Trophoblast cell (in vitro differentiated cells and primary cell): ENCODE measurements at regions not wholly inside any gene's neighbourhood (a gene's known extent, or its start where the extent isn't known, plus 50 kb on each side); places are given as distances from the start of the nearest gene placed in this dataset.

Experiments used
- DNase-seq, 2 donors: peaks; one replicate each; pipeline ENCODE4 v3.0.0-alpha.2; 2016
- H2AFZ ChIP-seq: 2 replicates; pipeline ENCODE4 v1.6.1; 2013; ENCODE audit warnings: low read length, moderate library complexity, mild to moderate bottlenecking; ENCODE audit not compliant: insufficient read depth, poor library complexity
- H2AK5ac ChIP-seq: 2 replicates; pipeline ENCODE4 v1.6.1; 2013; ENCODE audit warnings: mild to moderate bottlenecking, low read length
- H2BK120ac ChIP-seq: 2 replicates; pipeline ENCODE4 v1.6.1; 2013; ENCODE audit warnings: low read length, mild to moderate bottlenecking, moderate library complexity; ENCODE audit not compliant: insufficient read depth, poor library complexity
- H2BK12ac ChIP-seq: 2 replicates; pipeline ENCODE4 v1.6.1; 2013; ENCODE audit warnings: mild to moderate bottlenecking, low read length, moderate library complexity
- H2BK5ac ChIP-seq: 2 replicates; pipeline ENCODE4 v1.6.1; 2013; ENCODE audit warnings: low read length, low read depth, moderate library complexity, mild to moderate bottlenecking; ENCODE audit not compliant: poor library complexity
- H3K14ac ChIP-seq: 2 replicates; pipeline ENCODE4 v1.6.1; 2013; ENCODE audit warnings: mild to moderate bottlenecking, low read length
- H3K18ac ChIP-seq: 2 replicates; pipeline ENCODE4 v1.6.1; 2013; ENCODE audit warnings: mild to moderate bottlenecking, low read length
- H3K23ac ChIP-seq: 2 replicates; pipeline ENCODE4 v1.6.1; 2013; ENCODE audit warnings: low read length
- H3K27ac ChIP-seq: 2 replicates; pipeline ENCODE4 v1.5.1; 2013; ENCODE audit warnings: low read depth, mild to moderate bottlenecking, inconsistent platforms, low read length, moderate library complexity
- H3K27me3 ChIP-seq: 2 replicates; pipeline ENCODE4 v1.6.1; 2013; ENCODE audit warnings: inconsistent platforms, mild to moderate bottlenecking, low read length, moderate library complexity; ENCODE audit not compliant: insufficient read depth
- H3K36me3 ChIP-seq, 2 experiments: 1 replicate in 1 of 2; 2 replicates in 1 of 2; pipeline ENCODE4 v1.6.1; 2013; ENCODE audit warnings: low read length in 2 of 2, mild to moderate bottlenecking in 2 of 2, moderate library complexity in 1 of 2; ENCODE audit not compliant: insufficient read depth in 2 of 2, control insufficient read depth in 1 of 2
- H3K4ac ChIP-seq: 2 replicates; pipeline ENCODE4 v1.6.1; 2013; ENCODE audit warnings: low read depth, mild to moderate bottlenecking, low read length, moderate library complexity
- H3K4me1 ChIP-seq, 2 experiments: 1 replicate in 1 of 2; 2 replicates in 1 of 2; pipeline ENCODE4 v1.6.1; 2013; ENCODE audit warnings: low read length in 2 of 2, mild to moderate bottlenecking in 2 of 2, moderate library complexity in 1 of 2; ENCODE audit not compliant: insufficient read depth in 2 of 2, control insufficient read depth in 1 of 2
- H3K4me2 ChIP-seq: 2 replicates; pipeline ENCODE4 v1.6.1; 2013; ENCODE audit warnings: inconsistent platforms, mild to moderate bottlenecking, low read length, moderate library complexity
- H3K4me3 ChIP-seq: 2 replicates; pipeline ENCODE4 v1.5.1; 2013; ENCODE audit warnings: mild to moderate bottlenecking, low read depth, low read length, inconsistent platforms
- H3K79me1 ChIP-seq: one replicate; pipeline ENCODE4 v1.6.1; 2013; ENCODE audit warnings: low read length
- H3K79me2 ChIP-seq: 2 replicates; pipeline ENCODE4 v1.6.1; 2013; ENCODE audit warnings: low read length, mild to moderate bottlenecking; ENCODE audit not compliant: control insufficient read depth, insufficient read depth, poor library complexity
- H3K9ac ChIP-seq: 2 replicates; pipeline ENCODE4 v1.6.1; 2013; ENCODE audit warnings: mild to moderate bottlenecking, low read length
- H3K9me3 ChIP-seq: 2 replicates; pipeline ENCODE4 v1.6.1; 2013; ENCODE audit warnings: low read depth, mild to moderate bottlenecking, control low read depth, inconsistent platforms, low read length; ENCODE audit not compliant: insufficient read depth
- H4K12ac ChIP-seq: 2 replicates; pipeline ENCODE4 v1.6.1; 2013; ENCODE audit warnings: low read depth, mild to moderate bottlenecking, low read length, moderate library complexity
- H4K8ac ChIP-seq: 2 replicates; pipeline ENCODE4 v1.6.1; 2013; ENCODE audit warnings: low read depth, mild to moderate bottlenecking, low read length, moderate library complexity
- H4K91ac ChIP-seq: one replicate; pipeline ENCODE4 v1.6.1; 2013; ENCODE audit warnings: low read depth, mild to moderate bottlenecking, low read length, moderate library complexity
- WGBS: extraction: QIAGEN DNeasy Blood & Tissue Kit; methylation state at CpG from one replicate; pipeline ENCODE4 v1.1.7; 2013; ENCODE audit warnings: missing lambda C conversion rate; ENCODE audit not compliant: insufficient read length, insufficient coverage; ENCODE audit errors: extremely low coverage; 5-methylcytosine and 5-hydroxymethylcytosine counted together

GRCh38 chr20:39395478-39396291 lies 433.5 kb downstream of the DHX35 start:
- Histone ChIP-seq H3K14ac (no peak overlapping the region), H3K4me2 (no peak overlapping the region)
- WGBS, result no CpG with 5 or more reads among the region's 9 CpGs

GRCh38 chr20:39394461-39394860 lies 432.3 kb downstream of the DHX35 start:
- Histone ChIP-seq H3K27me3 (no peaks in the 10 kb centered on the region), H4K8ac (no peak overlapping the region), H4K91ac (no peak overlapping the region), H3K4me1 (no peaks in the 10 kb centered on the region), H3K79me1 (no peaks in the 10 kb centered on the region), H3K4me2 (no peak overlapping the region), H3K36me3 (no peaks in the 10 kb centered on the region), H3K9me3 (no peaks in the 10 kb centered on the region), H3K4ac (no peak overlapping the region), H2BK120ac (no peak overlapping the region), H2AK5ac (no peak overlapping the region), H3K9ac (no peak overlapping the region), H4K12ac (no peak overlapping the region), H3K27ac (no peak overlapping the region), H2AFZ (no peak overlapping the region), H3K79me2 (no peaks in the 10 kb centered on the region), H3K23ac (no peak overlapping the region), H3K18ac (no peak overlapping the region), H3K4me3 (no peak overlapping the region), H3K14ac (no peak overlapping the region), H2BK5ac (no peak overlapping the region), H2BK12ac (no peak overlapping the region)
- DNase-seq, result no peak
- no CpG with 5 or more reads among the region's 2 CpGs for WGBS

More at GRCh38 chr20:39395478-39396291, 433.5 kb downstream of the DHX35 start:
- Histone ChIP-seq H4K91ac (no peak overlapping the region), H3K36me3 (no peaks in the 10 kb centered on the region), H2BK120ac (no peak overlapping the region), H3K9ac (no peak overlapping the region), H3K79me2 (no peaks in the 10 kb centered on the region), H2BK5ac (no peak overlapping the region), H3K9me3 (no peaks in the 10 kb centered on the region), H3K18ac (no peak overlapping the region), H3K4me3 (no peak overlapping the region), H3K27ac (no peak overlapping the region), H2AK5ac (no peak overlapping the region), H4K12ac (no peak overlapping the region), H3K23ac (no peak overlapping the region), H3K79me1 (no peaks in the 10 kb centered on the region), H4K8ac (no peak overlapping the region), H2BK12ac (no peak overlapping the region), H2AFZ (no peak overlapping the region), H3K4ac (no peak overlapping the region), H3K4me1 (no peaks in the 10 kb centered on the region), H3K27me3 (no peaks in the 10 kb centered on the region)
- no peak for DNase-seq

- no peak for DNase-seq
- Histone ChIP-seq H3K18ac (no peak overlapping the region), H2BK120ac (no peak overlapping the region), H2AK5ac (no peak overlapping the region), H3K79me2 (no peaks in the 10 kb centered on the region), H3K79me1 (no peaks in the 10 kb centered on the region), H3K4me1 (no peaks in the 10 kb centered on the region), H4K91ac (no peak overlapping the region), H3K36me3 (no peaks in the 10 kb centered on the region), H3K4me3 (no peak overlapping the region), H3K23ac (no peak overlapping the region), H3K9ac (no peak overlapping the region), H3K27ac (no peak overlapping the region), H4K8ac (no peak overlapping the region), H2AFZ (no peak overlapping the region), H2BK5ac (no peak overlapping the region), H2BK12ac (no peak overlapping the region), H3K14ac (no peak overlapping the region), H3K4me2 (no peak overlapping the region), H3K27me3 (no peaks in the 10 kb centered on the region), H4K12ac (no peak overlapping the region), H3K9me3 (no peaks in the 10 kb centered on the region), H3K4ac (no peak overlapping the region)
- WGBS, result no CpG with 5 or more reads among the region's 5 CpGs
These were observed 428.0 kb downstream of the DHX35 start for GRCh38 chr20:39390186-39390585.

- no peak overlapping the region for H3K27ac ChIP-seq
- H3K14ac ChIP-seq, result no peak overlapping the region
- no peak overlapping the region for H3K9ac ChIP-seq
- no peak overlapping the region for H3K4me3 ChIP-seq
- H2AK5ac ChIP-seq, result no peak overlapping the region
- H4K91ac ChIP-seq, result no peak overlapping the region
- no peak overlapping the region for H2BK5ac ChIP-seq
- no peak overlapping the region for H2BK12ac ChIP-seq
- H3K36me3 ChIP-seq, result no peaks in the 10 kb centered on the region
- WGBS, result no CpG with 5 or more reads among the region's 4 CpGs
- H3K9me3 ChIP-seq, result peaks cover 2% of the 10 kb centered on the region
- H3K79me1 ChIP-seq, result no peaks in the 10 kb centered on the region
- no peaks in the 10 kb centered on the region for H3K79me2 ChIP-seq
- H3K4ac ChIP-seq, result no peak overlapping the region
- H3K4me1 ChIP-seq, result no peaks in the 10 kb centered on the region
- no peak overlapping the region for H2AFZ ChIP-seq
- no peak overlapping the region for H3K4me2 ChIP-seq
- no peak overlapping the region for H4K8ac ChIP-seq
- no peaks in the 10 kb centered on the region for H3K27me3 ChIP-seq
- H4K12ac ChIP-seq, result no peak overlapping the region
- H3K18ac ChIP-seq, result no peak overlapping the region
- no peak overlapping the region for H2BK120ac ChIP-seq
- DNase-seq, result peak in 1 of 2 donors; percentile 1
- no peak overlapping the region for H3K23ac ChIP-seq
These were observed 419.5 kb downstream of the DHX35 start for GRCh38 chr20:39381595-39381994.
